NCI-H1694 (cell line): ENCODE measurements at regions not wholly inside any gene's neighbourhood (a gene's known extent, or its start where the extent isn't known, plus 50 kb on each side); places are given as distances from the start of the nearest gene placed in this dataset.
A peak's percentile ranks its signal among the peaks of the same experiment; 100 is the strongest.
"Not testable (repeated sequence)": the region's sequence is repeated elsewhere in the genome, so short reads cannot be mapped to it uniquely, and the experiment has no call there.

Source experiments
- DNase-seq: peaks from one replicate; lab custom pipeline; 2025; lab: John Stamatoyannopoulos, UW

DNA sequence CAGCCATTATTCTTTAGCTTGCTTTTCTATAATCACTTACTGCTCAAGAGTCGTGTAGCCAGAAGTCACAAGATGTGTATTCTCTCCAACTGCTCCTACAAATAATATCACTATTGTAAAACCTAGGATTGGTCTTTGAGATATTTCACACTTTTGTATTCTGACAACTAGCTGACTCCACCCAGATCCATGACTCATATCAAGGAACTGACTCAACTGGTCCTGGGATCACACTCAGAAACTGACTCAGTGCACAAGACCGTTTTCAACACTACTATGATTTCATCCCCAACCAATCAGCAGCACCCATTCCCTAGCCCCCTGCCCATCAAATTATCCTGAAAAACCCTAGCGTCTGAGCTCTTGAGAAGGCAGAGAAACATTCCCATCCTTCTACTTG is 56.5 kb upstream of the ORC5 start:
- DNase-seq: no peak

DNA sequence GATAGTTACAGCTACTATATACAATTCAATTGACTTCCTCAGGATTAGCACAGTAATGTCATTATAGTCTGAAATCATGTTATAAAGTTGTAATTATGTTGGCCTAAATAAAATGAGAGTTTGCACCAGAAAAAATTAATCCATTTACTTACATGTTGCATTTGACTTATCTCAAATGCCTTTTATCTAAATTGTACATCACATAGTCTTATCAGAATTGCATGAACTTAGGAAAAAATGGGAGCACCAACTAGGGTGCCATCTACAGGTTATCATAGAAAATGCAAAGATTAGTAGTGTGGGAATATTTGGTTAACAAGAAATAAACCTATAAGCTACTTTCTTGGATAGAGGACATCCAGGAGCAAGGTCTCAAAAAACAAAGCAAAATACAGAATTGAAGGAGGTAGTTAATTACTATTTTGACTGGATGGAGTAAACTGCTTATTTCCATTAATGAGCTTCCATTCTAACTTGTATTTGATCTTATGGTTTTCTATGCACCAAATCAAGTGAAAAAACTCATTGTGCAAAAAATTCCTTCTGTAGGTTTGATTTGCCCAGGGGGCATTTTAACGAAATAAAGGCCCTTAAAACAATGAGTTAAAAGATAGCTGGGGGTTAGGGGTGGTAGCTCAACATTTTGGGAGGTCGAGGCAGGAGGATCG is 60.0 kb upstream of the ORC5 start:
- peak; percentile 22 for DNase-seq

GRCh38 chr7:104271948-104272347 is 56.5 kb upstream of the LHFPL3 start:
- no peak for DNase-seq

DNA sequence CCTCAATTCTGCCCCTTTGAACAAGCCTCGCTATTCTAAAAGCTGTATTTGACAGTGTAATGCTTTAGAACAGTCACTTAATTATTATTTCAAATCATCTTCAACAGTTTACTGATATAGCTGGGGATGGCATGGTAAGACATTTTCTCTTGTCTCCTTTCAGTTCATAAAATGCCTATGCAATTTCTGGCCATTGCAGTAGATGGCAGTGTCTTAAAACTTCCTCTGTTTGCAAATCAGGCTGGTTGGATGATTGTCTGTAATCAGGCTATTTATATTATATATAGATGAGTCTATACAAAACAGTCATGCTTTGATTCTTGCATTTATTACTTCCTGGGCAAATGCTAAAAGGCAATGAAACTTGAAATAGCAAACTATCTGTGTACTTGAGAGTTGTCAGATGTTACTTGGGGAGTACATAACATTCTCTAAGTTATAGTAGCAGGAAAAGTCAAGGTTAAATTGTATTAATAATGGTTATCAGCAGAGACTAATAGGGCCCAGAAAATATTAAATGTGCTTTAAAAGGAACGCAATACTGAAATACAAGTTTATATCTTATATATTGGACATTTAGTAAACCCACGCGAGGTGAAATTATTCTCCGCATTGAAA is 55.5 kb upstream of the LHFPL3 start:
- DNase-seq: peak; percentile 58

DNA sequence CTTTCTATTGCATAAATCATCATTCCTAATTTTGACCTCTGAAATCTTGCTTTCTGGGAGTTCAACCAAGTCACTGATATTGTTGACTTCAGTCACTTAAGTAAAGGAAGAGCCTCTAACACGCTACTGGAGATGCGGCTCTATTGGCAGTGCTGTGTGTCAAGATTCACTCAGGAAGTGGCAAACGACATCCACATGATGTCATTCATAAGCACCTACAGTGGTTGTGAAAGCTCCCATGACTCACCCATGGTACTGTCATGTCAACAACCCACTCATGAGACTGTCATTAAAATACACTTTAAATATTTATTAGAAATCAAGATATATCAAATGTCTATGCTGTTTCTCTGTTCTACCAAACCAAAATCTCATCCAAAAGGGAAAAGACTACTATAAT is 52.5 kb upstream of the LHFPL3 start:
- DNase-seq: no peak

DNA sequence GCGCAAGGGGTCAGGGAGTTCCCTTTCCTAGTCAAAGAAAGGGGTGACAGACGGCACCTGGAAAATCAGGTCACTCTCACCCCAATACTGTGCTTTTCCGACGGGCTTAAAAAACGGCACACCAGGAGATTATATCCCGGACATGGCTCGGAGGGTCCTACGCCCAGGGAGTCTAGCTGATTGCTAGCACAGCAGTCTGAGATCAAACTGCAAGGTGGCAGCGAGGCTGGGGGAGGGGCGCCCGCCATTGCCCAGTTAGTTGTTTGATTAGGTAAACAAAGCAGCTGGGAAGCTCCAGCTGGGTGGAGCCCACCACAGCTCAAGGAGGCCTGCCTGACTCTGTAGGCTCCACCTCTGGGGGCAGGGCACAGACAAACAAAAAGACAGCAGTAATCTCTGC is 51.7 kb upstream of the LHFPL3 start:
- DNase-seq: not testable (repeated sequence)
